K562 (cell line): ENCODE measurements at regions not wholly inside any gene's neighbourhood (a gene's known extent, or its start where the extent isn't known, plus 50 kb on each side); places are given as distances from the start of the nearest gene placed in this dataset.

ENCODE experiments used
- CREB3 ChIP-seq: fragments of 450-650 bp; conservative IDR thresholded peaks from 2 replicates; pipeline ENCODE4 v1.6.1; 2016; ENCODE audit warnings: missing genetic modification characterization, low read depth, mild to moderate bottlenecking, missing compliant biosample characterization, moderate library complexity
- TF ChIP-seq, protein P1 (sequence below): fragments of 450-650 bp; IDR thresholded peaks from 2 replicates; pipeline ENCODE4 v1.6.1; 2016; ENCODE audit warnings: missing biosample characterization, missing genetic modification characterization
- TF ChIP-seq, protein P2 (sequence below), 3 experiments: IDR thresholded peaks in 2 of 3; conservative IDR thresholded peaks in 1 of 3; 2 replicates each; pipeline ENCODE4 v1.5.1; 2011 to 2012; ENCODE audit warnings: low read length in 3 of 3, mild to moderate bottlenecking in 3 of 3, control low read depth in 2 of 3, improper control_type of control experiment in 1 of 3, inconsistent platforms in 1 of 3, low read depth in 1 of 3, mixed read lengths in 1 of 3, moderate library complexity in 1 of 3; ENCODE audit not compliant: insufficient read depth in 2 of 3

- TF ChIP-seq CREB3 (tag), result no peak
- TF ChIP-seq, protein P1, sequence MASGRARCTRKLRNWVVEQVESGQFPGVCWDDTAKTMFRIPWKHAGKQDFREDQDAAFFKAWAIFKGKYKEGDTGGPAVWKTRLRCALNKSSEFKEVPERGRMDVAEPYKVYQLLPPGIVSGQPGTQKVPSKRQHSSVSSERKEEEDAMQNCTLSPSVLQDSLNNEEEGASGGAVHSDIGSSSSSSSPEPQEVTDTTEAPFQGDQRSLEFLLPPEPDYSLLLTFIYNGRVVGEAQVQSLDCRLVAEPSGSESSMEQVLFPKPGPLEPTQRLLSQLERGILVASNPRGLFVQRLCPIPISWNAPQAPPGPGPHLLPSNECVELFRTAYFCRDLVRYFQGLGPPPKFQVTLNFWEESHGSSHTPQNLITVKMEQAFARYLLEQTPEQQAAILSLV (tag), result no peak
- TF ChIP-seq, protein P2, sequence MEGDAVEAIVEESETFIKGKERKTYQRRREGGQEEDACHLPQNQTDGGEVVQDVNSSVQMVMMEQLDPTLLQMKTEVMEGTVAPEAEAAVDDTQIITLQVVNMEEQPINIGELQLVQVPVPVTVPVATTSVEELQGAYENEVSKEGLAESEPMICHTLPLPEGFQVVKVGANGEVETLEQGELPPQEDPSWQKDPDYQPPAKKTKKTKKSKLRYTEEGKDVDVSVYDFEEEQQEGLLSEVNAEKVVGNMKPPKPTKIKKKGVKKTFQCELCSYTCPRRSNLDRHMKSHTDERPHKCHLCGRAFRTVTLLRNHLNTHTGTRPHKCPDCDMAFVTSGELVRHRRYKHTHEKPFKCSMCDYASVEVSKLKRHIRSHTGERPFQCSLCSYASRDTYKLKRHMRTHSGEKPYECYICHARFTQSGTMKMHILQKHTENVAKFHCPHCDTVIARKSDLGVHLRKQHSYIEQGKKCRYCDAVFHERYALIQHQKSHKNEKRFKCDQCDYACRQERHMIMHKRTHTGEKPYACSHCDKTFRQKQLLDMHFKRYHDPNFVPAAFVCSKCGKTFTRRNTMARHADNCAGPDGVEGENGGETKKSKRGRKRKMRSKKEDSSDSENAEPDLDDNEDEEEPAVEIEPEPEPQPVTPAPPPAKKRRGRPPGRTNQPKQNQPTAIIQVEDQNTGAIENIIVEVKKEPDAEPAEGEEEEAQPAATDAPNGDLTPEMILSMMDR (IDR thresholded peaks at IDR 0.05 in 2 of 3, conservative IDR thresholded peaks at IDR 0.05 in 1 of 3; ENCODE audit: insufficient read depth in 2 of 3, low read depth in 1 of 3, low read length in 3 of 3), result no peak
These were observed 682.7 kb downstream of the MAFB start for GRCh38 chr20:40006168-40006860.
